C4-2B (cell line): ENCODE measurements at regions not wholly inside any gene's neighbourhood (a gene's known extent, or its start where the extent isn't known, plus 50 kb on each side); places are given as distances from the start of the nearest gene placed in this dataset.

Source experiments
- CTCF ChIP-seq: fragments of 450-650 bp; conservative IDR thresholded peaks from 2 replicates; pipeline ENCODE4 v1.5.1; 2017; ENCODE audit warnings: mild to moderate bottlenecking
- ZFX ChIP-seq: fragments of 450-650 bp; IDR thresholded peaks from 2 replicates; pipeline ENCODE4 v1.6.1; 2017

DNA sequence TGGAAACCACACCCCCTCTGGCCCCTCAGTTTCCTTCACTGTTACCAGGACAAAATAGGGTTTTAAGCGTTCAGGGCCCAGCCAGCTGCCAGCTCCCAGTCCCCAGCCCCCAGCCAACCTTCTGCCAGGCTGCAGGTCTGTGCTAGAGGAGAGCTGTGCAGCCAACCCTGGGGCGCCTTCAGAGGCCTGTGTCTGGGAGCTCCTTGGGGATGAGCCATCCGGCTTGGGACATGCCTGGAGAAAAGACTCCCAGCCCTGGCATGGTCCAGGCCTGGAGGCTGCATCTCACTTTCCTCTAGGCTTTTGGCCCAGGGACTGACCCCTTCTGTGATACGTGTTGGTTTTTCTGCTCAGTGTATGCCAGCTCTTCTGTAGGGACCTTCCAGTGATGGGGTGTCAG lies 487.6 kb upstream of the MGMT start:
- TF ChIP-seq CTCF (no peak), ZFX (no peak)
